ENCODE measurements at regions not wholly inside any gene's neighbourhood (a gene's known extent, or its start where the extent isn't known, plus 50 kb on each side); places are given as distances from the start of the nearest gene placed in this dataset.

DNA sequence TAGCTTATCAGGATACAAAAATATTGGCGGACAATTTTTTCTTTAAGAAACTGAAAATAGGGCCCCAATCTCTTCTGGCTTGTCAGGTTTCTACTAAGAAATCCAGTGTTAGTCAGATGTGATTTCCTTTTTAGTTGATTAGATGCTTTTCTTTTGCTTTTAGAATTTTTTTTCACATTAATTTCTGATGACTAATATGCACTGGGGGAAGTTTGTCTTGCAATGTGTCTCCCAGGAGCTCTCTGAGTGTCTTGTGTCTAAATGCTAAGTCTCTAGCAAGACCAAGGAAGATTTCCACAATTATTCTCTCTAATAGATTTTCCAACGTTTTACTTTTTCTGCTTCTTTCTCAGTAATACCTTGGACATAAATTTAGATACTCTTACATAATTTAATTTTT is 559.8 kb upstream of the TYRP1 start:
- no peak for DNase-seq (ENCODE audit: low spot score)

DNA sequence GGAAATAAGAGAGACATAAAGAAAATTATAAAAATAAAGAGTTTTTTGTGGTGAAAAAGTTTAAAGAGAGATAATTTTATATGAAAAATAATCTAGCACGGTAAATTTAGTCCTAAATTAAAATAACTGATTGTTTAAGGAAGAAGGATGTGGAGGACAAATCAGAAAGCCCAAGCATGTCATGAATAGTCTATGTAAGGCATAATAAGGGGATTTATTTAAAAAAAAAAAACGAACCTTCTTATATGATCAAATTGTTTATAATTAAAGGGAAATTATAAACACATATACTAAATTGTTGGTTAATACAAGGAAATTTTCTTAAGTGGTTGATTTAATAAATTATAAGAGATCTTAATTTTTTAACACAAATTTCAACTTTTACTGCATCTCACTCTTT is 551.8 kb upstream of the TYRP1 start:
- DNase-seq (ENCODE audit: low spot score): no peak

DNA sequence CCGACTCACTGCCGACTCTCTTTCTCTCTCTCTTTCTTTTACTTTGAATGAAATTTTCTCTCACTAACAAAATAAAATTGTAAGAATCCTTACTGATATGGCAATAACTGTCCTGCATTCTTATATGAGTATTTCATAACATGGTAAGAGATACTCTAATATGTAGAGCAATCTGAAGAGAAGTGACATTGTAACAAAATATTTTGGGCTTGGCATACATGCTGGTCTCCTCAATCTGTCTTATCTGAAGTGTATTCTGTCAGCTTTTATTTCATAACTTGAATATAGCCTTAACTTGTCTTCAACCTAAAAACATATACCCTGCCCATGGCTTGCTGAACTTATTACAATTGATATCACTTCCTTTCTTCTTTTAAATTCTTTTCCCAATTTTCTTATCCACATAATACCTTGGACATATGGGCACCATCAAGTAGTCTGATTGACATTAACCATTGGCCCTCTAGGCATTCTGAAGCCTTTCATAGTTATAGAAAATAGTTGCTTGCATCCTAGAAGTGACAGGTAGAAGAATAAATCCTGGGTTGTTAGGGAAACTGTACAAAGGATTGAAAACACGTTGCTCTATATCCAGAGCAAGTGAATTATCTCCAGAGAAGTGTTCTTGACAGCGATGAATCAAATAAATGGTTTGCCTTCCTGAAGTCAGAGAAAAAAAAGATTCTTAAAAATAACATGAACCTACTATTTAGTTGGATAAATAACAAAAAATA is 537.6 kb upstream of the TYRP1 start:
- no peak for DNase-seq (ENCODE audit: low spot score)

- DNase-seq (ENCODE audit: low spot score): no peak
Measured at GRCh38 chr9:12162181-12162815, 530.9 kb upstream of the TYRP1 start.

GRCh38 chr9:12163723-12164458 is 529.3 kb upstream of the TYRP1 start:
- DNase-seq (ENCODE audit: low spot score): no peak

DNA sequence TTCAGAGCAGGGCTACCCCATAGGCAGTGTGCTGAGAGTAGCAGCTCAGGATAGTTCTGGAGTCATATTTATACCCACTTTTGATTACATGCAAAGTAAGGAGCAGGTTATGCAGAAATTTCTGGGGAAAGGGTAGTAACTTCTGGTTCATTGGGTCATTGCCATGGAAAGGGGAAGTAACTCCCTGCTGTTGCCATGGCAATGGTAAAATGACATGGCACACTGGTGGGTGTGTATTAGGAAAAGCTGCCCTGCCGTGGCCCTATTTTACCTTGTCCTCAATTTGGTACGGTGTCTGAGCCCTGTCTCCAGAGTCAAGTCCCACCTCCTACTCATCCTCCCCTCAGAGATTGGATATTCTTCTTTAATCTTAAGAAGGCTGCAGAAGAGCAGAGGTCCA is 526.7 kb upstream of the TYRP1 start:
- DNase-seq (ENCODE audit: low spot score): no peak

DNA sequence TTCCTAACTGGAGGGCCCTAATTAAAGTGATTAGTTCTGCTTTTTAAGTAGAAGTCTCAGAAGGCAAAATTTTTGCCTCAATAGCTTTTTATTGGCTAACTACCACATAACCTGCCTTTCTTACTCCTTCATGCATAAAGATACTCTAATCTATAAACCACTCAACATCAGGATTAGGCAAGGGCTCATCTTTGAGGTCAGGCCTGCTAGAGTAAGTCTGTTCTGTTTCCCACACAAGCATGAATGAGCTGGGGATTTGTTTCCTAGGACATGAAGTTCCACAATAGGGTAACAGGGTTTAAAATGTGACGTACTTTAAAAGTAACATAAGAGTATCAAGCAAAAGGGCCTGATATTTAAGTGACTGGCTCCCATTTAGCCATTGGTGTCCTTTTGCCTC is 522.7 kb upstream of the TYRP1 start:
- no peak for DNase-seq (ENCODE audit: low spot score)

DNA sequence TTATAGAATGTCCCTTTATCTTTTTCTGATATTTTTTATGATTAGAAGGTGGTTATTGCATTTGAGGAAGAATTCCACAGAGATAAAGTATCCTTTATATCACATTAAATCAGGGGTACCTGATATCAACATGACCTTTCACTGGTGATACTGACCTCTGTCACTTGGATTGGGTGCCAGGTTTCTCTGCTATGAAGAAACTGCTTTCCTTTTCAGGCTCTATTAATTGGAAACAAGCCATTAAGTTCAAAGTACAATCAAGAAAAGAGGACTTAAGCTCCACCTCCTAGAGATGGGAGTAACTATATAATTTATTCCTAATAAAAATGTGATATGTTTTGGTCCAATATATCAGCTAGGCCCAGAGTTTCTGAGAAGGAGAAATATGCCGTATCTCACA is 514.6 kb upstream of the TYRP1 start:
- DNase-seq (ENCODE audit: low spot score): no peak

- DNase-seq (ENCODE audit: low spot score): no peak
Measured at GRCh38 chr9:12182806-12183205, 510.4 kb upstream of the TYRP1 start.

DNA sequence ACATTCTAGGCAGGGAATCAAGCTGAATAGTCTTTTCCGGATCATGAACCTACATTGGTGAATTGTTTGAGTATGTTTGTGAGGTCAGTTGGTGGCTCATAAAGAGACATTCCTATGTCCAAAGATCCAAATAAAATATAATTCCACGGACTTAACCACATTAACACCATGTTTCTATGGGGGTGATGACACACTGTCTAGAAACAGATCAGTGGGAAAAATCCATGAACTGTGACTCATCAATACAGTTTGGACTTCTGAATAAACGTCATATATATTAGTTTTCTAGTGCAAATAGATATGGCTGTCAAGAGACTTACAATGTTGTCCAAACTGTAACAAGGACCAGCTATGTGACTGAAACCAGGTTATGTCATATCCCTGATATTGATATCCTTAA is 509.9 kb upstream of the TYRP1 start:
- DNase-seq (ENCODE audit: low spot score): no peak

GRCh38 chr9:12185856-12186255 is 507.3 kb upstream of the TYRP1 start:
- DNase-seq (ENCODE audit: low spot score): no peak

DNA sequence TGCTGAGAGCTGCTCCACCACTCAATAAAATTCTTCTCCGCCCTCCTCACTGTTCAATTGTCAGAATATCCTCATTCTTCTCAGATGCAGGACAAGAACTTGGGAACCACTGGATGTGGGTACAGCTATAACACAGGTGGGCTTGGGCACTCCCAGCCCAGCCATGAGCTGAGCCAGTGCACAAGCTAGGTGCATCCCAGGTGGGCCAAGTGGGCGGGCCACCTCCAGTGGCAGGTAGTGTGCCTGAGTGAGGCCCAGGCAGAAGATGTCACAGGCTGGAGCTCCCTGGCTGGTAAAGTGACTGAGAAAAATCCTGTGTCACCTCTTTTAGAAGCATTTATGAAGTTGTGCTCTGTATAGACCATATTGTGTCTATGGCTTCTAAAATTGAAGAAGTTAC is 501.6 kb upstream of the TYRP1 start:
- no peak for DNase-seq (ENCODE audit: low spot score)

DNA sequence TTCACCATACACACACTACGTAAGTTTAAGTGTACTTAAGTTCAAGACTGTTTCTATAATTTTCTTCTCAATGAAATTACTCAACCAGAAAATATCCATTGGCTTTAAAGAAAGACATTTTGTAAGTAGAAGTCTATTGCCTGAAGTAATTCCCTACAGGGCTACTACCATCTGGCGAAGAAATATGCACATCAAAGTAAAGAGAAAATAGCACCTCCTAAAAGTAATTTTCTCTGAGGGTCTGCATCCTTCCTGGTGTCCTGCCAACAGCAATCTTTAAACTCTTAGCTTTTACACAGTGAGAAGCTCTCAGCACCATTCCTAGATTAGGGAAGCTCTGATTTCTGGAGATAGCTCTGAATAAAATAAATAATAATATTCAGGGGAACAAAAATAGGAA is 498.5 kb upstream of the TYRP1 start:
- no peak for DNase-seq (ENCODE audit: low spot score)

DNA sequence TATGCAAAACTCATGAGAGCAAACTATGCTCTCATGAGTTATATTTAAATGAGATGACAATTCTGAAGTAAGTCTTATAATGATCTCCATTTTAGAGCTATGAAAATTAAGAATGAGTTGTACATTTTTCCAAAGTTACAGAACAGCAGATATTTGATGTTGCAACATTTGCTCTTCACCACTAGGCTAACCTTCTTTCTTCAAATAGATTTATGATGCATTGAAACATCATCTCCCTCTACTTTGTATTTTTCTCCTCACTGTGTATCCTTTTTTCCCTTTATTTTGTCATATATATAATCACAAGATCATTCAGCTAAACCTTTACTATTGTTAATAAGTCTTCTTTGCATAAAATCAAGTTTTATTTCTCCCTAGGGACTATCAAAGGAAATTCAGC is 497.7 kb upstream of the TYRP1 start:
- DNase-seq (ENCODE audit: low spot score): no peak

- no peak for DNase-seq (ENCODE audit: low spot score)
Measured at GRCh38 chr9:12204512-12204911, 488.7 kb upstream of the TYRP1 start.

GRCh38 chr9:12212860-12213259 is 480.3 kb upstream of the TYRP1 start:
- no peak for DNase-seq (ENCODE audit: low spot score)

GRCh38 chr9:12221470-12221869 is 471.7 kb upstream of the TYRP1 start:
- no peak for DNase-seq (ENCODE audit: low spot score)

DNA sequence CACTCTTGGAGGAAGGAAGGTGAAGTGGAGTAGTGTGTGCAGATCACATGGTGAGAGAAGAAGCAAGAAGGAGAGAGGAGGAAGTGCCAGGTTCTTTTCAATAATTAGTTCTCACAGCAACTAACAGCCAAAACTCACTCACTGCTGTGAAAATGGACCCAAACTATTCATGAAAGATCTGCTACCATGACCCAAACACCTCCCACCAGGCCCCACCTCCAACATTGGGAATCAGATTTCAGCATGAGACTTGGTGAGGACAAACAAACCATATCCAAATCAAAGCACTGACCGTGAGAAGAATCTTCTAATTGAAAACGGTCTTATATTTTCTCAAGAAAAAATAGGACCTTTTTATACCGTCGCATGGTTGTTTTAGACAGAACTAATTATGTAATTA is 468.7 kb upstream of the TYRP1 start:
- no peak for DNase-seq (ENCODE audit: low spot score)

GRCh38 chr9:12230708-12231107 is 462.5 kb upstream of the TYRP1 start:
- DNase-seq (ENCODE audit: low spot score): no peak

DNA sequence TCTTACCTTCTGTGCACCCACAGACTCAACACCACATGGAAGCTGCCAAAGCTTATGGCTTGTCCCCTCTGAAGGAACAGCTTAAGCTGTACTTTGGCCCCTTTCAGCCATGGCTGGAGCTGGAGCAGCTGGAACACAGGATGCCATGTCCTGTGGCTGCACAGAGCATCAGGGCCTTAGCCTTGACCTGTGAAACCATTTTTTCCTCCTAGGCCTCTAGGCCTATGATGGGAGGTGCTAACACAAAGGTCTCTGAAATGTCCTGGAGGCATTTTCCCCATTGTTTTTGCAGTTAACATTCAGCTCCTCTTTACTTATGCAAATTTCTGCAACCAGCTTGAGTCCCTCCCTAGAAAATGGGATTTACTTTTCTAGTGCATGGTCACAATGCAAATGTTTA is 461.4 kb upstream of the TYRP1 start:
- no peak for DNase-seq (ENCODE audit: low spot score)

DNA sequence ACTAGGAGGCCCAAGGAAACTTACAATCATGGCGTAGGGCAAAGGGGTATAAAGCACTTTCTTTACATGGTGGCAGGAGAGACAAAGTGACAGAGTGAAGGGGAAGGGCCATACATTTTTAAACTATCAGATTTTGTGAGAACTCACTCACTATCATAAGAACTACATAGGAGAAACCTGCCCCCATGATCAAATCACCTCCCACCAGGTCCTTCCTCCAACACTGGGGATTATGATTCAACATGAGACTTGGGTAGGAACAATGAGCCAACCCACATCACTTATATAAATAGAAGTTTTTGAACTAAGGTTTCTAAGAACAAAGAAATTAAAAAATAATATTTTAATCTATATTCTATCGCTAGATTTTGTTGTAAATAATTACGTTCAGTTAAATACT is 460.3 kb upstream of the TYRP1 start:
- no peak for DNase-seq (ENCODE audit: low spot score)

DNA sequence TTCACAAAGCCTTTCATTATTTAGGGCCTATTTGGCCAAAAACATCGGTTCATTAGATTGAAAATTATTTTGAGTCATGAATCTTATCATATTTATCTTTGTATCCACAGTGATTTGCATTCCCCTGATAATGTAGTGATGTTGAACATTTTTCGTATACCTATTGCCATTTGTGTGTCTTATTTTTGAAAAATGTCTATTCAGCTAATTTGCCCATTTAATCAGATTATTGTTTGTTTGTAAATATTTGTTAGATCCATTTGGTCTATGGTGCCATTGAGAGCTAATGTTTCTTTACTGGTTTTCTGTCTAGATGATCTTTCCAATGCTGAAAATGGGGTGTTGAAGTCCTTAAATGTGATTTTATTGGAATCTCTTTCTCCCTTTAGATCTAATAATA is 439.2 kb upstream of the TYRP1 start:
- DNase-seq (ENCODE audit: low spot score): no peak

GRCh38 chr9:12266758-12267157 is 426.4 kb upstream of the TYRP1 start:
- DNase-seq (ENCODE audit: low spot score): no peak

Data from AG20443 (cell line).